BJ (cell line): ENCODE measurements at regions not wholly inside any gene's neighbourhood (a gene's known extent, or its start where the extent isn't known, plus 50 kb on each side); places are given as distances from the start of the nearest gene placed in this dataset.

Experiments used
- CTCF ChIA-PET: fragments of 350-600 bp; formaldehyde crosslinking; extraction: SDS; loops from one replicate; lab custom pipeline; 2021; ENCODE audit warnings: antibody characterized with exemption, inconsistent platforms; lab: Yijun Ruan, JAX
- POLR2A ChIA-PET: fragments of 300-600 bp; sonication (Branson Sonifier 250); formaldehyde crosslinking; extraction: SDS; loops from one replicate; lab custom pipeline; 2021; ENCODE audit warnings: antibody characterized with exemption; lab: Charles Lee
- DNase-seq: peaks from one replicate; pipeline ENCODE4 v3.0.0-alpha.2; 2011; ENCODE audit warnings: low read depth
- H3K27me3 ChIP-seq: 2 replicates; pipeline ENCODE4 v1.6.0; 2011; ENCODE audit warnings: low read length; ENCODE audit not compliant: control insufficient read depth, insufficient read depth
- H3K36me3 ChIP-seq: 2 replicates; pipeline ENCODE4 v1.5.1; 2011; ENCODE audit warnings: low read length; ENCODE audit not compliant: control insufficient read depth, insufficient read depth
- H3K4me3 ChIP-seq: 2 replicates; pipeline ENCODE4 v1.5.1; 2011; ENCODE audit warnings: low read depth, mild to moderate bottlenecking, control low read depth, low read length
- CTCF ChIP-seq: IDR thresholded peaks from 2 replicates; pipeline ENCODE4 v1.5.1; 2011; ENCODE audit warnings: low read depth, mild to moderate bottlenecking, control low read depth, inconsistent platforms, low read length, moderate library complexity; ENCODE audit not compliant: insufficient read depth

GRCh38 chr3:148604270-148605085, 93.2 kb upstream of the AGTR1 start:
- CTCF ChIA-PET = interaction anchor here (0.7 kb wide), 1 partner anchor 952 kb away, joined by 3 read pairs; no protein-coding TSS in a partner anchor
- POLR2A ChIA-PET = no interaction called here
- Histone ChIP-seq H3K4me3 (no peak overlapping the region), H3K36me3 (no peaks in the 10 kb centered on the region), H3K27me3 (no peaks in the 10 kb centered on the region)
- DNase-seq = no peak
- no peak for TF ChIP-seq CTCF

DNA sequence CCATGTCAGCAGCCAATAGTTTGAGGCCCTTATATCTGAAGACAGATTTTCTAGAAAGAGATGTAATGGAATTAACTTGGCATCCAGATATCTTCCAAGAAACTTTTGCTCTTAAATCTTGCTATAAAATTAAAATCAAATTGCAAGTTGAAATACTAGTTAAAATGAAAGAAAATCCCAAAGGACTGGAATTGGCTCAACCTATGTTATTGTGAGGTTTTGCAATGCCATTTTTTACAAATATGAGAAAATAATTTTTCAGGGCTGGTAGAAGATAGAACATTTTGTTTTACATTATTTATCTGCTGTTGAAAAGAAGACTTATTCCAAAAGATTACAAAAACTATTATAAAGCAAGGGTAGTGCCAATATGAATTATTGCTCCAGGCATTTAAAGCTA, 92.2 kb upstream of the AGTR1 start:
- no peak for DNase-seq
- no peak overlapping the region for H3K4me3 ChIP-seq
- POLR2A ChIA-PET = no interaction called here
- CTCF ChIA-PET = no interaction called here
- H3K36me3 ChIP-seq = no peaks in the 10 kb centered on the region
- no peak for TF ChIP-seq CTCF
- H3K27me3 ChIP-seq = no peaks in the 10 kb centered on the region

- POLR2A ChIA-PET = no interaction called here
- Histone ChIP-seq H3K27me3 (no peaks in the 10 kb centered on the region), H3K4me3 (no peak overlapping the region), H3K36me3 (no peaks in the 10 kb centered on the region)
- TF ChIP-seq CTCF = no peak
- DNase-seq = no peak
- CTCF ChIA-PET = no interaction called here
These were observed 90.7 kb upstream of the AGTR1 start for GRCh38 chr3:148606979-148607378.

- no peak for TF ChIP-seq CTCF
- no peak overlapping the region for H3K4me3 ChIP-seq
- ChIA-PET CTCF (no interaction called here), POLR2A (no interaction called here)
- no peaks in the 10 kb centered on the region for H3K27me3 ChIP-seq
- no peaks in the 10 kb centered on the region for H3K36me3 ChIP-seq
- no peak for DNase-seq
These were observed 90.2 kb upstream of the AGTR1 start for GRCh38 chr3:148607491-148607890.

DNA sequence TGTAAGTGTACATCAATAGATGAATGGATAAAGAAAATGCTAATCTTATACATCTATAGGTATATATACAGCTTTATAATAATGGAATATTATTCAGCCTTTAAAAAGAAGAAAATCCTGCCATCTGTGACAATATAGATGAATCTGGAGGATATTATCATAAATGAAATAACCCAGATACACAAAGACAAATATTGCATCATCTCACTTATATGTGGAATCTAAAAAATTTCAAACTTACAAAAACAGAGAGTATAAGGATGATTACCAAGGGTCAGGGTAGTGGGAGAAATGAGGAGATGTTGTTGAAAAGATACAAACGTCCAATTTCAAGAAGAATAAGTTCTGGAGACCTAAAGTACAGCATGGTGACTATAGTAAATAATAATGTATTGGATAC, 85.4 kb upstream of the AGTR1 start:
- no peaks in the 10 kb centered on the region for H3K36me3 ChIP-seq
- no peaks in the 10 kb centered on the region for H3K27me3 ChIP-seq
- DNase-seq = no peak
- no peak for TF ChIP-seq CTCF
- CTCF ChIA-PET = no interaction called here
- POLR2A ChIA-PET = no interaction called here
- no peak overlapping the region for H3K4me3 ChIP-seq
